Breast epithelium (tissue), 3 donors: ENCODE measurements at regions not wholly inside any gene's neighbourhood (a gene's known extent, or its start where the extent isn't known, plus 50 kb on each side); places are given as distances from the start of the nearest gene placed in this dataset.

ENCODE experiments used
- POLR2A ChIP-seq: fragments of 450-650 bp; IDR thresholded peaks from one replicate; pipeline ENCODE4 v1.6.1; 2016; ENCODE audit warnings: antibody characterized with exemption, mild to moderate bottlenecking, moderate library complexity
- POLR2AphosphoS5 ChIP-seq, 3 donors: sonication (generic); formaldehyde crosslinking; IDR thresholded peaks; one replicate each; pipeline ENCODE4 v1.6.1; 2017; ENCODE audit warnings: antibody characterized with exemption in 3 of 3
- TF ChIP-seq, protein P1 (sequence below), 3 donors: fragments of 450-650 bp; IDR thresholded peaks; one replicate each; pipeline ENCODE4 v1.5.1; 2016 to 2017; ENCODE audit warnings: antibody characterized with exemption in 3 of 3, mild to moderate bottlenecking in 3 of 3, moderate library complexity in 3 of 3

- TF ChIP-seq, protein P1, sequence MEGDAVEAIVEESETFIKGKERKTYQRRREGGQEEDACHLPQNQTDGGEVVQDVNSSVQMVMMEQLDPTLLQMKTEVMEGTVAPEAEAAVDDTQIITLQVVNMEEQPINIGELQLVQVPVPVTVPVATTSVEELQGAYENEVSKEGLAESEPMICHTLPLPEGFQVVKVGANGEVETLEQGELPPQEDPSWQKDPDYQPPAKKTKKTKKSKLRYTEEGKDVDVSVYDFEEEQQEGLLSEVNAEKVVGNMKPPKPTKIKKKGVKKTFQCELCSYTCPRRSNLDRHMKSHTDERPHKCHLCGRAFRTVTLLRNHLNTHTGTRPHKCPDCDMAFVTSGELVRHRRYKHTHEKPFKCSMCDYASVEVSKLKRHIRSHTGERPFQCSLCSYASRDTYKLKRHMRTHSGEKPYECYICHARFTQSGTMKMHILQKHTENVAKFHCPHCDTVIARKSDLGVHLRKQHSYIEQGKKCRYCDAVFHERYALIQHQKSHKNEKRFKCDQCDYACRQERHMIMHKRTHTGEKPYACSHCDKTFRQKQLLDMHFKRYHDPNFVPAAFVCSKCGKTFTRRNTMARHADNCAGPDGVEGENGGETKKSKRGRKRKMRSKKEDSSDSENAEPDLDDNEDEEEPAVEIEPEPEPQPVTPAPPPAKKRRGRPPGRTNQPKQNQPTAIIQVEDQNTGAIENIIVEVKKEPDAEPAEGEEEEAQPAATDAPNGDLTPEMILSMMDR (IDR thresholded peaks at IDR 0.05) = no peak
- no peak for TF ChIP-seq POLR2A
- TF ChIP-seq POLR2AphosphoS5 (IDR thresholded peaks at IDR 0.05) = no peak
Observed at GRCh38 chr4:114137984-114138383, 158.5 kb upstream of the ARSJ start.
